ENCODE measurements at regions not wholly inside any gene's neighbourhood (a gene's known extent, or its start where the extent isn't known, plus 50 kb on each side); places are given as distances from the start of the nearest gene placed in this dataset.
"Not testable (repeated sequence)": the region's sequence is repeated elsewhere in the genome, so short reads cannot be mapped to it uniquely, and the experiment has no call there.

GRCh38 chr5:53733853-53734252 is 173.4 kb downstream of the NDUFS4 start:
- no peak for TF ChIP-seq CTCF (IDR thresholded peaks at IDR 0.05; ENCODE audit: low read depth, low read length)
- DNase-seq (ENCODE audit: extremely low read depth, low read depth), result no peak

DNA sequence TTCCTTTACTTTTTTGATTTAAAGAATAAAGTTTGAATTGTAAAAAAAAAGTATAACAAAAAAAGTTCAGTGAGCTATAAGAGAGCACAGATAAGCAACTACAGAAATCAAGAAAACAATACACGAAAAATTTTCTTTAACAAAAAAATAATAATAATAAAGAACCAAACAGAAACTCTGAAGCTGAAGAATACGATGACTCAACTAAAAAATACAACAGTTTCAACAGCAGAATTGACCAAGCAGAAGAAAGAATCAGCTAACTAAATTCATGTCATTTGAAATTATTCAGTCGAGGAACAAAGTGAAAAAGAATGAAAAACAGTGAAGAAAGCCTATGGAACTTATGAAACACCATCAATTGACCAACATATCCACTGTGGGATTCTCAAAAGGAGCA is 177.7 kb downstream of the NDUFS4 start:
- TF ChIP-seq CTCF (IDR thresholded peaks at IDR 0.05; ENCODE audit: low read depth, low read length), result no peak
- no peak for DNase-seq (ENCODE audit: extremely low read depth, low read depth)

- no peak for TF ChIP-seq CTCF (IDR thresholded peaks at IDR 0.05; ENCODE audit: low read depth, low read length)
Measured at GRCh38 chr5:53739111-53739510, 178.7 kb downstream of the NDUFS4 start.

DNA sequence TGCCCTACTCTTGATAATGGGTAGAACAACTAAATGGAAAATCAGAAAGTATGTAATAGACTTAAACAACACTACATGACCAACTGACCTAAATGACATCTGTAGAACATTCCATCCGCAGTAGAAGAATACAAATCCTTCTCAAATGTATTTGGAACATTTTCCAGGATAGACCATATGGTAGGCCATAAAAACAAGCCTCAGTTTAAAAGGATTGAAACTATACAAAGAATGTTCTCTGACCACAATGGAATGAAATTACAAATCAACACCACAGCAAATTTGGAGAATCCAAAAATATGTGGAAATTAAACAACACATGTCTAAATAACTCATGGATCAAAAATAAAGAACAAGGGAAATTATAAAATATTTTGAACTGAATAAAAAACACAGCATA is 189.2 kb downstream of the NDUFS4 start:
- peak; percentile 4 for DNase-seq (ENCODE audit: extremely low read depth, low read depth)
- TF ChIP-seq CTCF (IDR thresholded peaks at IDR 0.05; ENCODE audit: low read depth, low read length), result no peak

More at GRCh38 chr5:53739111-53739510, 178.7 kb downstream of the NDUFS4 start:
- DNase-seq (ENCODE audit: extremely low read depth, low read depth), result no peak

GRCh38 chr5:53752282-53752681 is 191.8 kb downstream of the NDUFS4 start:
- not testable (repeated sequence) for DNase-seq (ENCODE audit: extremely low read depth, low read depth)

DNA sequence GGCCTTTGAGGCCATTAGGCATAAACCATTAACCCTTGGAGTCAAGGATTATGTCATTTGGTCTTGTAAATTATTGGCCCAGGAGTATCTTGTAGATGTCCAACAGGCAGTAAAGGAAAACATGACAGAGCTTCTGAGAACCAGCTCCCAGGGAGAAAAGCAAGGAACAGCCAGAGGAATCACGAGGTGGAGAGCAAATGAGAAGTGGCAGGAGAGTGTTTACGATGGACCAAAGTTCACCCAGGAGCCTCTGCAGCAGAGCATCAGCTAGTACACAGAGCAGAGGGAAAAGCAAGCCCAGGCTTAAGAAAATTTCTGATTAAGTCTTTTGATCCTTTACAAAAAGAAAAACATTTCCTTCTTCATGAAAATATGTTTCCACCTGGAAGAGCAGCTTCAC is 206.2 kb downstream of the NDUFS4 start:
- no peak for DNase-seq (ENCODE audit: extremely low read depth, low read depth)
- no peak for TF ChIP-seq CTCF (IDR thresholded peaks at IDR 0.05; ENCODE audit: low read depth, low read length)

DNA sequence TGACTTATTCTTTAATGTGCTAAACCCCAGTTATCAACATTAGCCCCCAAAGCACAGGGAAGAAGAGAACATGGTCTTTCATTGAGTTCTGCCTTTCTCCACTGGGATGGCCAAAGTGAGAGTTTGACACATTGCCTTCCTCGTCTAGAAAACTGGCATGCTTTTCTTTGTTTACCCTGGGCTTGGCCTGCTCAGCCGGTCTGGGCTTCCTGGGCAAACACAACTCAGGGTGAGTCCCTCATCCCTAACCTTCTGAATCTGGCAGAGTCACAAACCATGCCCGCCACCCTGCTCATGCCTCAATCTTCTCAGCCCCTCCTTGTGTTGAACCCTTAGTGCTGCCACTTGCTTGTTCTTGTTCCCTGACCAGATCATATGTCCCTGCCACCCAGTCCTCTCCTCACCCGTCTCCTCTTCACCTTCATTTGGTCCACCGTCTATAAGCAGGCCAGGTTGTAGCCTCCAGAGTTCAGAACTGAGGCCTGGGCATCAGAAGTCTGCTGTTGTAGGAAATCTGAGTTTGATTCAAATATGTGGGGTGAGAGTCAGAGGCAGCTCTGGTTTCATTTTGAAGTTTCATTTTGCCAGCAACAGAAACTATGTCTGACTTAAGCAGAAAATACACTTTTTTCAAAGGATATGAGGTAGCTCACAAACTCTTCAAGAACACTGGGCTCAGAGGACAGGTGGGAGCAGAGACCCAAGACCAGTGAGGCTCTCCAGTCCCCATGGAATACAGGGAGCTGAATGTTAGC is 217.6 kb downstream of the NDUFS4 start:
- no peak for DNase-seq (ENCODE audit: extremely low read depth, low read depth)
- TF ChIP-seq CTCF (IDR thresholded peaks at IDR 0.05; ENCODE audit: low read depth, low read length), result no peak

- DNase-seq (ENCODE audit: extremely low read depth, low read depth), result no peak
Measured at GRCh38 chr5:53779541-53779981, 219.1 kb downstream of the NDUFS4 start.

More at GRCh38 chr5:53779541-53779981, 219.1 kb downstream of the NDUFS4 start:
- no peak for TF ChIP-seq CTCF (IDR thresholded peaks at IDR 0.05; ENCODE audit: low read depth, low read length)
